HG02623 (cell line): ENCODE measurements at regions not wholly inside any gene's neighbourhood (a gene's known extent, or its start where the extent isn't known, plus 50 kb on each side); places are given as distances from the start of the nearest gene placed in this dataset.
"Not testable (repeated sequence)": the region's sequence is repeated elsewhere in the genome, so short reads cannot be mapped to it uniquely, and the experiment has no call there.

Experiments used
- ATAC-seq: cut with Tn5 transposase; IDR thresholded peaks from one replicate; pipeline ENCODE4 v1.9.1; 2021; ENCODE audit warnings: moderate library complexity; ENCODE audit not compliant: unreplicated experiment

GRCh38 chr6:51129043-51129442 is 310.4 kb downstream of the TFAP2B start:
- no peak for ATAC-seq

- ATAC-seq = no peak
These were observed 319.1 kb downstream of the TFAP2B start for GRCh38 chr6:51137777-51138176.

GRCh38 chr6:51139950-51140385 is 321.3 kb downstream of the TFAP2B start:
- no peak for ATAC-seq

- no peak for ATAC-seq
These were observed 322.4 kb downstream of the TFAP2B start for GRCh38 chr6:51141080-51141479.

GRCh38 chr6:51147756-51148155 is 329.1 kb downstream of the TFAP2B start:
- no peak for ATAC-seq

- no peak for ATAC-seq
These were observed 333.9 kb downstream of the TFAP2B start for GRCh38 chr6:51152594-51152993.

GRCh38 chr6:51153109-51153508 is 334.4 kb downstream of the TFAP2B start:
- ATAC-seq = no peak

- ATAC-seq = not testable (repeated sequence)
These were observed 336.3 kb downstream of the TFAP2B start for GRCh38 chr6:51154925-51155324.

- not testable (repeated sequence) for ATAC-seq
These were observed 340.6 kb downstream of the TFAP2B start for GRCh38 chr6:51159260-51159659.

- no peak for ATAC-seq
These were observed 343.1 kb downstream of the TFAP2B start for GRCh38 chr6:51161752-51162151.

GRCh38 chr6:51163843-51164529 is 345.3 kb downstream of the TFAP2B start:
- no peak for ATAC-seq

GRCh38 chr6:51166914-51167313 is 348.2 kb downstream of the TFAP2B start:
- ATAC-seq = no peak

- ATAC-seq = no peak
These were observed 348.8 kb downstream of the TFAP2B start for GRCh38 chr6:51167468-51167867.

GRCh38 chr6:51182827-51183226 is 364.2 kb downstream of the TFAP2B start:
- no peak for ATAC-seq

- ATAC-seq = no peak
These were observed 365.4 kb downstream of the TFAP2B start for GRCh38 chr6:51184046-51184445.

- ATAC-seq = not testable (repeated sequence)
These were observed 374.5 kb downstream of the TFAP2B start for GRCh38 chr6:51193163-51193562.

GRCh38 chr6:51199105-51199552 is 380.5 kb downstream of the TFAP2B start:
- peak; percentile 56 for ATAC-seq

- no peak for ATAC-seq
These were observed 381.1 kb downstream of the TFAP2B start for GRCh38 chr6:51199733-51200260.

GRCh38 chr6:51200676-51201075 is 382.0 kb downstream of the TFAP2B start:
- no peak for ATAC-seq

- not testable (repeated sequence) for ATAC-seq
These were observed 384.0 kb downstream of the TFAP2B start for GRCh38 chr6:51202653-51203052.

GRCh38 chr6:51203504-51203903 is 384.8 kb downstream of the TFAP2B start:
- ATAC-seq = no peak

GRCh38 chr6:51206686-51207085 is 388.0 kb downstream of the TFAP2B start:
- not testable (repeated sequence) for ATAC-seq

- no peak for ATAC-seq
These were observed 391.0 kb downstream of the TFAP2B start for GRCh38 chr6:51209651-51210050.
